Astrocyte of the cerebellum (primary cell): ENCODE measurements at regions not wholly inside any gene's neighbourhood (a gene's known extent, or its start where the extent isn't known, plus 50 kb on each side); places are given as distances from the start of the nearest gene placed in this dataset.

Source experiments
- DNase-seq: peaks from one replicate; pipeline ENCODE4 v3.0.0-alpha.2; 2011; ENCODE audit warnings: low read depth
- H3K4me3 ChIP-seq: 2 replicates; pipeline ENCODE4 v1.5.1; 2011; ENCODE audit warnings: mild to moderate bottlenecking, low read depth, low read length, moderate library complexity
- CTCF ChIP-seq: IDR thresholded peaks from 2 replicates; pipeline ENCODE4 v1.5.1; 2012; ENCODE audit warnings: low read length, low read depth, moderate library complexity, mild to moderate bottlenecking; ENCODE audit errors: missing control alignments
- in situ Hi-C: cut with HindIII; loops from 2 replicates; pipeline ENCODE4 v1.10.0; 2017; ENCODE audit warnings: low sequenced_read_pairs

- H3K4me3 ChIP-seq = no peak overlapping the region
- in situ Hi-C loops = no loop called here
- no peak for DNase-seq
- no peak for TF ChIP-seq CTCF
Observed at GRCh38 chr22:34501366-34501965, 564.5 kb upstream of the ISX start.

- no peak for DNase-seq
- no peak overlapping the region for H3K4me3 ChIP-seq
- in situ Hi-C loops = no loop called here
- TF ChIP-seq CTCF = no peak
Observed at GRCh38 chr22:34502821-34503220, 563.1 kb upstream of the ISX start.

- no peak for TF ChIP-seq CTCF
- DNase-seq = no peak
- no peak overlapping the region for H3K4me3 ChIP-seq
- in situ Hi-C loops = no loop called here
Observed at GRCh38 chr22:34508797-34509196, 557.2 kb upstream of the ISX start.

- TF ChIP-seq CTCF = no peak
- H3K4me3 ChIP-seq = no peak overlapping the region
- no peak for DNase-seq
- in situ Hi-C loops = no loop called here
Observed at GRCh38 chr22:34526681-34527080, 539.3 kb upstream of the ISX start.

- no peak for TF ChIP-seq CTCF
- in situ Hi-C loops = no loop called here
- no peak for DNase-seq
- no peak overlapping the region for H3K4me3 ChIP-seq
Observed at GRCh38 chr22:34534101-34534500, 531.9 kb upstream of the ISX start.

- no peak for TF ChIP-seq CTCF
- in situ Hi-C loops = no loop called here
- no peak for DNase-seq
- H3K4me3 ChIP-seq = no peak overlapping the region
Observed at GRCh38 chr22:34567367-34567766, 498.6 kb upstream of the ISX start.

- H3K4me3 ChIP-seq = no peak overlapping the region
- no peak for TF ChIP-seq CTCF
- in situ Hi-C loops = no loop called here
- DNase-seq = no peak
Observed at GRCh38 chr22:34570408-34570807, 495.6 kb upstream of the ISX start.
